ENCODE measurements at regions not wholly inside any gene's neighbourhood (a gene's known extent, or its start where the extent isn't known, plus 50 kb on each side); places are given as distances from the start of the nearest gene placed in this dataset.

DNA sequence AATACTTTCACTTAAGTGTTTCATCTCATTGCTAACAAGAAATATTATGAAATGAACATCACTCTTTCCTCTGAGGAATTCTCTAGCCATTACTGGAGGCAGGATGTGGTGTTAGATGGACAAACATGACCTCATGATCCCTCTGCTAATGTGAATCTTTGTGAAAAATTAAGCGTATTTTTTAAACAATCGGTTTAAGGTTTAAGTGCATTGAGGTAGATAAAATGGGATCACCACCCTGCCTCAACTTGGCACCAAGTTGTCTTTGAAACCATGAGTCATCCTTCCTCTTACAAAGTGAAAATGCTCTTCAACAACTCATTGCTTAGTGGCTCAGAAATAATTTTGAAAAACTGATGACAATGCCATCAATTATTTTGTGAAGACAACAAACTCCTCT is 76.0 kb upstream of the DCBLD2 start:
- TF ChIP-seq EZH2 (IDR thresholded peaks at IDR 0.05) (no peak), EZH2phosphoT487 (IDR thresholded peaks at IDR 0.05) (no peak)

Data from neural progenitor cell (in vitro differentiated cells).